ENCODE measurements at regions not wholly inside any gene's neighbourhood (a gene's known extent, or its start where the extent isn't known, plus 50 kb on each side); places are given as distances from the start of the nearest gene placed in this dataset.

- no peak for DNase-seq (ENCODE audit: low read depth)
- H3K4me3 ChIP-seq (ENCODE audit: low read depth, low read length) = no peak overlapping the region
- TF ChIP-seq, protein P1, sequence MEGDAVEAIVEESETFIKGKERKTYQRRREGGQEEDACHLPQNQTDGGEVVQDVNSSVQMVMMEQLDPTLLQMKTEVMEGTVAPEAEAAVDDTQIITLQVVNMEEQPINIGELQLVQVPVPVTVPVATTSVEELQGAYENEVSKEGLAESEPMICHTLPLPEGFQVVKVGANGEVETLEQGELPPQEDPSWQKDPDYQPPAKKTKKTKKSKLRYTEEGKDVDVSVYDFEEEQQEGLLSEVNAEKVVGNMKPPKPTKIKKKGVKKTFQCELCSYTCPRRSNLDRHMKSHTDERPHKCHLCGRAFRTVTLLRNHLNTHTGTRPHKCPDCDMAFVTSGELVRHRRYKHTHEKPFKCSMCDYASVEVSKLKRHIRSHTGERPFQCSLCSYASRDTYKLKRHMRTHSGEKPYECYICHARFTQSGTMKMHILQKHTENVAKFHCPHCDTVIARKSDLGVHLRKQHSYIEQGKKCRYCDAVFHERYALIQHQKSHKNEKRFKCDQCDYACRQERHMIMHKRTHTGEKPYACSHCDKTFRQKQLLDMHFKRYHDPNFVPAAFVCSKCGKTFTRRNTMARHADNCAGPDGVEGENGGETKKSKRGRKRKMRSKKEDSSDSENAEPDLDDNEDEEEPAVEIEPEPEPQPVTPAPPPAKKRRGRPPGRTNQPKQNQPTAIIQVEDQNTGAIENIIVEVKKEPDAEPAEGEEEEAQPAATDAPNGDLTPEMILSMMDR (IDR thresholded peaks at IDR 0.05; ENCODE audit: insufficient read depth, low read depth, low read length, missing control alignments) = no peak
Observed at GRCh38 chr17:54789101-54789880, 111.4 kb upstream of the TOM1L1 start.

- no peak overlapping the region for H3K4me3 ChIP-seq (ENCODE audit: low read depth, low read length)
- DNase-seq (ENCODE audit: low read depth) = no peak
- TF ChIP-seq, protein P1 (IDR thresholded peaks at IDR 0.05; ENCODE audit: insufficient read depth, low read depth, low read length, missing control alignments) = no peak
Observed at GRCh38 chr17:54793271-54793670, 107.4 kb upstream of the TOM1L1 start.

DNA sequence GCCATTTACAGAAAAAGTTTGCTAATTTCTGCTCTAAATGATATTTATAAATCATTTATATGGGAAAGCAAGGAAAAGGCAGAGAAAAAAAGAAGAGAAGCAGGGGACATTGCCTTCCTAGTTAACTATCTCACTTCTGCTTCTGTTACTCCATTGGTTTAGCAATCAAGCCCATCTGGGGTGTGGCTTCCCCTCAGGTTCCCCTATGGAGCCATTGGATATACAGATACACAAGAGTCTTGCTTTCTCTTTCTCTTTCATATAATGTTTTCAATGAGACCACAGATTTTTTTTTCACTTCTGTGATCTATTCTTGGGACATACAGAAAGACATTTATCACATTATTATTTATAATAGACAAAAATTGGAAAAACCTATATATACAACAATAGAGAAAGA, 105.6 kb upstream of the TOM1L1 start:
- H3K4me3 ChIP-seq (ENCODE audit: low read depth, low read length) = no peak overlapping the region
- no peak for DNase-seq (ENCODE audit: low read depth)
- TF ChIP-seq, protein P1 (IDR thresholded peaks at IDR 0.05; ENCODE audit: insufficient read depth, low read depth, low read length, missing control alignments) = no peak

DNA sequence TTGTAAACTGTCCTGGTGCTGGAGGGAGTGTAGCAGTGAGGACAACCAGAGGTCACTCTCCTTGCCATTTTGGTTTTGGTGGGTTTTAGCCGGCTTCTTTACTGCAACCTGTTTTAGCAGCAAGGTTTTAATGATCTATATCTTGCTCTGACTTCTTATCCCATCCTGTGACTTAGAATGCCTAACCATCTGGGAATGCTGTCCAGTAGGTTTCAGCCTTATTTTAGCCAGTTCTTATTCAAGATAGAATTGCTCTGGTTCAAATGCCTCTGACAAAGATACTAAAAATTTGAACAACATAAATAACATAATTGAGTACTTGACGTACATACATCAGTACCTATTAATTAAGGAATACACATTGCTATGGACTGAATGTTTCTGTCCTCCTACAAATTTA, 93.3 kb upstream of the TOM1L1 start:
- H3K4me3 ChIP-seq (ENCODE audit: low read depth, low read length) = no peak overlapping the region
- TF ChIP-seq, protein P1 (IDR thresholded peaks at IDR 0.05; ENCODE audit: insufficient read depth, low read depth, low read length, missing control alignments) = no peak
- no peak for DNase-seq (ENCODE audit: low read depth)

DNA sequence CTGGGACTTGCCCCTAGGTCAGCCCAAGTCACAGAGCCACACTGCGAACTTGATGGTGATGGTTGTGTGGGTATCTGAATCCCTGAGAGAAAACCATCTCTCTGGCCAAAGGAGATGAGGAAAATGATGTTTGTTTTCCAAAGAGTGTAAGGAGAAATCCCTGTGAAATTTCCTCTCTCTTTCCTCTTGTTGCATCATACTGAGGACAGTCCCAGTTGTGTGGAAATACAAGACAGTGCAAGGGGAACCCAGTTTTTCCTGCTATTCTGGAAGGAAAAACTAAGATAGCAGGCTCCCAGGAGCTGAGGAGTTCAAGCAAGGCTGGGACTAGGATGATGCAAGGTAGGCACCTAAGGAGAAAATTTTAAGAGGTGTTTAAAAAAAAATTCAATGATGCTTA, 86.8 kb upstream of the TOM1L1 start:
- no peak for DNase-seq (ENCODE audit: low read depth)
- TF ChIP-seq, protein P1 (IDR thresholded peaks at IDR 0.05; ENCODE audit: insufficient read depth, low read depth, low read length, missing control alignments) = no peak

GRCh38 chr17:54814371-54814770, 86.3 kb upstream of the TOM1L1 start:
- H3K4me3 ChIP-seq (ENCODE audit: low read depth, low read length) = no peak overlapping the region
- no peak for DNase-seq (ENCODE audit: low read depth)
- TF ChIP-seq, protein P1 (IDR thresholded peaks at IDR 0.05; ENCODE audit: insufficient read depth, low read depth, low read length, missing control alignments) = no peak

More for the DNA sequence above, 86.8 kb upstream of the TOM1L1 start:
- no peak overlapping the region for H3K4me3 ChIP-seq (ENCODE audit: low read depth, low read length)

GRCh38 chr17:54834086-54834485, 66.6 kb upstream of the TOM1L1 start:
- TF ChIP-seq, protein P1 (IDR thresholded peaks at IDR 0.05; ENCODE audit: insufficient read depth, low read depth, low read length, missing control alignments) = no peak
- DNase-seq (ENCODE audit: low read depth) = no peak
- no peak overlapping the region for H3K4me3 ChIP-seq (ENCODE audit: low read depth, low read length)

All from GM12865 (cell line).